NCI-H128 (cell line): ENCODE measurements at regions not wholly inside any gene's neighbourhood (a gene's known extent, or its start where the extent isn't known, plus 50 kb on each side); places are given as distances from the start of the nearest gene placed in this dataset.

Source experiments
- DNase-seq: peaks from one replicate; lab custom pipeline; 2025; ENCODE audit not compliant: unreplicated experiment; lab: John Stamatoyannopoulos, UW

GRCh38 chr22:45094825-45095224, 68.9 kb upstream of the NUP50 start:
- DNase-seq = no peak

GRCh38 chr22:45096256-45096907, 67.3 kb upstream of the NUP50 start:
- DNase-seq = peak; percentile 27

GRCh38 chr22:45097061-45097460, 66.7 kb upstream of the NUP50 start:
- no peak for DNase-seq

GRCh38 chr22:45098056-45098455, 65.7 kb upstream of the NUP50 start:
- DNase-seq = no peak

GRCh38 chr22:45099961-45100360, 63.8 kb upstream of the NUP50 start:
- no peak for DNase-seq

GRCh38 chr22:45101515-45102227, 62.1 kb upstream of the NUP50 start:
- peak; percentile 4 for DNase-seq

- no peak for DNase-seq
Observed at GRCh38 chr22:45102896-45103420, 60.8 kb upstream of the NUP50 start.

- DNase-seq = no peak
Observed at GRCh38 chr22:45103756-45104155, 60.0 kb upstream of the NUP50 start.

- DNase-seq = no peak
Observed at GRCh38 chr22:45104313-45104712, 59.4 kb upstream of the NUP50 start.

- no peak for DNase-seq
Observed at GRCh38 chr22:45105281-45105702, 58.4 kb upstream of the NUP50 start.

GRCh38 chr22:45107671-45108070, 56.1 kb upstream of the NUP50 start:
- DNase-seq = no peak

- no peak for DNase-seq
Observed at GRCh38 chr22:45112136-45112879, 51.4 kb upstream of the NUP50 start.
